HG03432 (cell line): ENCODE measurements at regions not wholly inside any gene's neighbourhood (a gene's known extent, or its start where the extent isn't known, plus 50 kb on each side); places are given as distances from the start of the nearest gene placed in this dataset.
"Not testable (repeated sequence)": the region's sequence is repeated elsewhere in the genome, so short reads cannot be mapped to it uniquely, and the experiment has no call there.

Source experiments
- ATAC-seq: cut with Tn5 transposase; IDR thresholded peaks from one replicate; pipeline ENCODE4 v1.9.1; 2021; ENCODE audit warnings: mild to moderate bottlenecking, moderate library complexity; ENCODE audit not compliant: unreplicated experiment

GRCh38 chr15:88965097-88965496 lies 51.9 kb upstream of the MFGE8 start:
- ATAC-seq: not testable (repeated sequence)

GRCh38 chr15:88970232-88970631 lies 57.1 kb upstream of the MFGE8 start:
- ATAC-seq: no peak

- no peak for ATAC-seq
Observed at GRCh38 chr15:88974392-88974791, 61.2 kb upstream of the MFGE8 start.

DNA sequence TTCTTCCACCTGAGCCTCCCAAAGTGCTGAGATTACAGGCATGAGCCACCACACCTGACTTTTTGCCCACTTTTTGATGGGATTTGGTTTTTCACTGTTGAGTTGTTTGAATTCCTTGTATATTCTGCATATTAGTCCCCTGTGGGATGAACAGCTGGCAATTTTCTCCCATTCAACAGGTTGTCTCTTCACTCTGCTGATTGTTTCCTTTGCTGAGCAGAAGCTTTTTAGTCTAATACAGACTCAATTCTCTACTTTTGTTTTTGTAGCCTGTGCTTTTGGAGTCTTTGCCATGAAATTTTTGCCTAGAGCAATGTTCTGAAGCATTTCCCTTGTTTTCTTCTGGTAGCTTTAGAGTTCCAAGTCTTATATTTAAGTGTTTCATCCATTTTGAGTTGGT lies 62.7 kb upstream of the MFGE8 start:
- no peak for ATAC-seq

DNA sequence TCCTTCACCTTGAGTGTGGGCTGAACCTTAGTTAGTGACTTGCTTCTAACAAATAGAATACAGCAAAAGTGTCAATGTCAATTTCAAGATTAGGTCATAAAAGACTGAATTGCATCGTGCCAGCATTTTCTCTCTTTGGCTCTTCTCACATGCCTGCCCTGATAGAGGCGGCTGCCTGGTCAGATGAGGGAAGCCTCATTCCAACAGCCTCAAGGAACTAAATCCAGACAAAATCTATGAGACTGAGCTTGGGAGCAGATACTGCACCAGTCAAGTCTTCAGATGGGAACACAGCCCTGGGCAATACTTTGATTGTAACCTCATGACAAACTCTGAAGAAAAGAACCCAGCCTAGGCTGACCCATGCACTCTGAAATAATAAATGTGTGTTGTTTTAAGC lies 63.5 kb upstream of the MFGE8 start:
- no peak for ATAC-seq

DNA sequence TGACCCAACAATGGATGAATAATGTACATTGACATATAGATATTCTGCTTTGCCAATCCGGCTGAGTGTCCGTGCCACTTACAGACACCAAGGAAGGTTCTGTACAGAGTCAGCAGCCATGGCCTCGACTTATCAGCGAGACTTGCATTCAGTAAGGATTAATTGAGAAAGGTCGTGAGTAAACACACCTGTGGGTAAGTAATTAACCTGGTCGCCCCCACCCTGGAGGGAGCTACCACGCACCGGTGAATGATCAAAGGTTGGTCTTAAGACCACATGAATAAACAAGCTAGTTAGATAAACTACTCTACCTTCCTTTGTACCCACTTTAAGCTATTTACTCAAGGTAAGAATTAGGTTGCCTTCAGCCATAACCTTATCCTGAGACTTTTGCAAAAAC lies 66.5 kb upstream of the MFGE8 start:
- no peak for ATAC-seq

DNA sequence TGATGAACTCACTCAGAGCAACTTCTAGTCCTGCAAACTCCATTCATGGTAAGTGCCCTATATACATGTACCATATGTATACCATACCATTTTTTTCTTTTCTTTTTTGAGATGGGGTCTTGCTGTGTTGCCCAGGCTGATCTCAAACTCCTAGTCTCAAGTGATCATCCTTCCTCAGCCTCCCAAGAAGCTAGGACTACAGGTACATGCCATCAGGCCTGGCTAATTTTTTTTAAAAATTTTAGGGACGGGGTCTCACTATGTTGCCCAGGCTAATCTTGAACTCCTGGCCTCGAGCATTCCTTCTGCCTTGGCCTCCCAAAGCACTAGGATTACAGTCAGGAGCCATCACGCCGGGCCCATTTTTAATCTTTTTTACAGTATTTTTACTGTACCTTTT lies 67.3 kb upstream of the MFGE8 start:
- no peak for ATAC-seq

DNA sequence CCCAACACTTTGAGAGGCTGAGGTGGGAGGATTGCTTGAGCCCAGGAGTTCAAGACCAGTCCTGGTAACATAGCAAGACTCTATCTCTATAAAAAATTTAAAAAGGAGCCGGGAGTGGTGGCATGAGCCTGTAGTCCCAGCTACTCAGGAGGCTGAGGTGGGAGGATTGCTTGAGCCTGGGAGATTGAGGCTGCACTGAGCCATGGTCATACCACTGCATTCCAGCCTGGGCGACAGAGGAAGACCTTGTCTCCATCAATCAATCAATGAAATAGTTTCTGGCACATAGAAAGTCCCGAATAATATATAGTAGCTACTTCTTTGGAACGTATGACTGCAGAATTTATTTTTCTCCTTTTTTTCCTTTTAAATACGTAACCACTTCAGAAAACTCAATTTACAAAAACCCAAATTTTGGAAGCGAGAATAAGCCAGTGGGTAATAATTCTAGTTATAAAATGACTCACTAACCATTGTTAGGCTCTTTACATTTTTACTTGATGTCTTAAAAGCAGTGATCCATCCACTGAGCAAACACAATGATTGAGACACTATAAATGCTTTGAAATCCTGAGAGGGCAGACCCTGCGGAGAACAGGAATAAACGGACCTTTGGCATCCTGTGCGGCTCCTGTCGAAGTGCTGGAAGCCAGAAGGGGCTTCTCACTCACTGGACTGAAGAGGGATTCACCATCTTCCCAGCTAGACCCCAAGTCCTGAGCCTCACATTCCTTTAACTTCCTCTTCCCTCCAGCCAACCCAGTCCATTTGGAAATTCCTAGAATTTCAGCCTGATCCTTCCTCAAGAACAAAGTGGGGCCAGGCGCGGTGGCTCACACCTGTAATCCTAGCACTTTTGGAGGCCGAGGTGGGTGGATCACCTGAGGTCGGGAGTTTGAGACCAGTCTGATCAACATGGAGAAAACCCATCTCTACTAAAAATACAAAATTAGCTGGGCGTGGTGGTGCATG lies 68.4 kb upstream of the MFGE8 start:
- no peak for ATAC-seq

- ATAC-seq: peak; percentile 98
Observed at GRCh38 chr15:88982304-88982945, 69.2 kb upstream of the MFGE8 start.

GRCh38 chr15:88982946-88983342 lies 69.8 kb upstream of the MFGE8 start:
- no peak for ATAC-seq

GRCh38 chr15:88983861-88984429 lies 70.8 kb upstream of the MFGE8 start:
- no peak for ATAC-seq

DNA sequence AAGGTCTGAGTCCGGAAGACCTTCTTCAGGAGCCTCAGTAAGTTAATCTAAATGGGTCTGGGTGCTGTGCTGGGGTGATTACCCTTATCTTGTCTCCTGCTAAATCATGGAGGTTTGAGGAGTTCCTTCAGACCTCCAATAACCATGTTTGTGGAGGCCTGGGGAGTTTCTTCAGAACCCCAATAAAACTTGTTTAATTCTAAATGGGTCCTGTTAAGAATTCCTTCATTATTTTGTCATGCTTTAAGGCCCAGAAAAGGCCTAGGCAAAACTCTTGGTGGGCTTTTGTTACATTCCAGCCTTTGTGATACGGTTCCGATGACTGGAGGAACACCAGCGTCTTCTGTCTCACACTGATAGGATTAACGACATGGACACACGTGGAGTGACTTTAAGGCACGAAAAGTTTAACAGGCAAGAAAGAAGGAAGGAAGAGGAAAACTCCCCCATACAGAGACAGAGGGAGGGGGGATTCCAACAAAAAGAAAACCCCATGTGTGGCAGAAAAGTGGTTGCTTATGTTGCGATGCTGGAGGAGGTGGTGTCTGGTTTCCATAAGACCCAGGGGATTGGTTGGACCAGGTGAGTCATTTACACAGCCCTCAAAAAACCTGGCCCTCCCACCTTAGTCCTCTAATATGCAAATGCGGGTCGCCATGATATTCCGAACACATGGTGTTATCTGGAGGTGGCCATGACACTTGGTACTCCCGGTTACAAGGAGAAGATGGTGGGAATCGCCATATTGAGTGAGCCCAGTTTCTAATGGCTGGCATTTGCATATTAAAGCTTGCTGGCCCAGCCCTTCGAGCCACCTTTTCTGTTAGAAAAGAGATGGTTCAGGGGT lies 72.6 kb upstream of the MFGE8 start:
- ATAC-seq: no peak

DNA sequence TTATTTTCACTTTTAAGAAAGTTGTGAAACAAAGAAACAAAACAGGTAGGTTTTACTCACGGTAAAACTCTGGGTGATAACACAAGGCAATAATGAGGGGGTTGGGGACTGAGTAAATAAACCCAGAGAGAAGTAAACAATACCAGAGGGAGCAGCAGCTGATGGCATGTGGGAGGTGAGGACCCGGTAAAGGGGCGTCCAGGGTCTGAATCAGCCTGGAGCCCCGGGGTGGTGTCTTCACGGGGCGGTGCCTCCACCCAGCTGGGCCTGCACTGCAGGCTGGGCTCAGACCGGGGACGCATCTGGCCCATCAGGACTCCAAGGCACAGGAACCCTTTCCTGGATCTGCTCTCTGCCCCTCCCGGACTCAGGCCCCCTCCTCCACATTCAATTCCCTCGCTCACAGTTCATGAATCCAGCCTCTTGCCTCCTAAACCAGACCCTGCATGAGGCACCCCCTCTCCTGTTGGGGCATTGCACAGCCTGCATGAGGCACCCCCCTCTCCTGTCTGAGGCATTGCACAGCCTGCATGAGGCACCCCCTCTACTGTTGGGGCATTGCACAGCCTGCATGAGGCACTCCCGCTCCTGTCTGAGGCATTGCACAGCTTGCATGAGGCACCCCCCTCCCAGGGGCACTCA lies 73.9 kb upstream of the MFGE8 start:
- ATAC-seq: no peak

- ATAC-seq: no peak
Observed at GRCh38 chr15:88987591-88987933, 74.4 kb upstream of the MFGE8 start.

DNA sequence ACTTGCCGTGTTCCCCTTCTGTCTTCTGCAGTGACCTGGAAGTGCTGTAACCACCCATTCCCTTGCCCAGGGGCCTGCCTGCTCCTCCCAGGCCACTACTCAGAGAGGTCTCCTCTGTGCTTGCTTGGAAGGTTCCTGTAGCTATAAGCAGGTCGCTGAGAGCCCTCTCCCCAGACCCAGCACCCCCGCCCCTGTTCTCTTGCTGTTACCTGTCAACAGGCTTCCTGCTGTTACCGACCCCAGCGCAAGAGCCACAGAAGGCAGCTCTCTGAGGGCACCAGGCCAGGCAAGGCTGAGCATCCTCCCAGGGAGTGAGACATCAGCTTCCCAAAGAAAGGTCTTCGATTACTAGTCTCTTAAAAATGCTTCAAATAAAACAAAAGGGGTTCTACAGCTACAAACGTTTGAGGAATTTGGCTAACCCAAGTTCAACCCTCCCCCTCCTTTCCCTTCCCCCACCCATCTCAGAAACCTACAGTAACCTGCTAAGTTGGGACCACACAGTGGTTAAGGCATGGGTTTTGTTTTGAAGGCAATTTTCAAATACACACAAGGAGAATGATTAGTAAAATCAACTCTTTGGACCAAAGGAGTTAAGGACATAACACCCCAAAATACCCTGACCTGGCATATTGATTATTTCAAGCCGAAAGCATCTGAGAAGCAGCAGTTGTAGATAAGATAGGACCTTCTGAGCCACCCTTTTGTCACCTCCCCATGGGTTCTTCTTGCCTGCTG lies 74.9 kb upstream of the MFGE8 start:
- ATAC-seq: no peak

- no peak for ATAC-seq
Observed at GRCh38 chr15:88989578-88989977, 76.4 kb upstream of the MFGE8 start.

- no peak for ATAC-seq
Observed at GRCh38 chr15:88990185-88990679, 77.1 kb upstream of the MFGE8 start.

GRCh38 chr15:88992216-88992615 lies 79.0 kb upstream of the MFGE8 start:
- no peak for ATAC-seq

DNA sequence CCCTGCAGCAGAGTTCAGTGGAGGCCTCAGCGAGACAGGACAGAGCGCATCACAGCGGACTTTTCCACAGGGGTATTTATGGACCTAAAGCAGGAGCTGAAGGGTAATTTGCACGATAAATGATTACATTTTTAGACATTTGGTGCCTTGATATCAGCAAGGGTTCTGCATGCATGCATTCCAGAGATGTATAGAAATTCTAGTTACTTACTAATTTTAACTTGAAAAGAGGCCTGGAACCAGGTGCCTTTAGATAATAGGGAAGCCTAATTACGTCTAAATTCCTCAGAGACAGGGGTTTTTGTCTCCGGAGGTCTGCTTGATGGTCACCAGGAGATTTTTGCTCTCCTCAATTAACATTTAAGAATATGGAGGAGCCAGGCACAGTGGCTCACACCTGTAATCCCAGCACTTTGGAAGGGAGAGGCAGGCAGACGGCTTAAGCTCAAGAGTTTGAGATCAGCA lies 79.8 kb upstream of the MFGE8 start:
- no peak for ATAC-seq

DNA sequence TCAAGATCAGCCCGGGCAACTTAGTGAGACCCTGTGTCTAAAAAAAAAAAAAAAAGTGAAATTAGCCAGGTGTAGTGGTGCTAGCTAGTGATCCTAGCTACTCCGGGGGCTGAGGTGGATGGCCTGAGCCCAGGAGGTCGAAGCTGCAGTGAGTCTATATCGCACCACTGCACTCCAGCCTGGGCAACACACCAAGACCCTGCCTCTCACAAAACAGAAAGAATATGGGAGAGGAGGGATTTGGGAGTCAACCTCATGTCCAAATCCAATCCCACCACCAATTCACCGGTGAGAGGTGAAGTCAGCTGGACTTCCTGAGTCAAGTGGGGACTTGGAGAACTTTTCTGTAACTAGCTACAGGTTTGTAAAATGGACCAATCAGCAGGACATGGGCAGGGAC lies 80.5 kb upstream of the MFGE8 start:
- ATAC-seq: no peak
